H1 (cell line): ENCODE measurements at regions not wholly inside any gene's neighbourhood (a gene's known extent, or its start where the extent isn't known, plus 50 kb on each side); places are given as distances from the start of the nearest gene placed in this dataset.

Source experiments
- ATF3 ChIP-seq: IDR thresholded peaks from 2 replicates; pipeline ENCODE4 v1.6.1; 2011; ENCODE audit warnings: low read depth, mild to moderate bottlenecking, low read length; ENCODE audit not compliant: insufficient read depth
- CHD1 ChIP-seq: IDR thresholded peaks from 2 replicates; pipeline ENCODE4 v1.6.1; 2012; ENCODE audit warnings: low read depth, low read length, improper control_type of control experiment
- EP300 ChIP-seq, 2 experiments: IDR thresholded peaks; 1 replicate in 1 of 2; 2 replicates in 1 of 2; pipeline ENCODE4 v1.6.1; 2011 to 2012; ENCODE audit warnings: low read depth in 2 of 2, low read length in 2 of 2, mild to moderate bottlenecking in 2 of 2, borderline replicate concordance in 1 of 2, inconsistent platforms in 1 of 2, moderate library complexity in 1 of 2
- HDAC6 ChIP-seq: IDR thresholded peaks from one replicate; pipeline ENCODE4 v1.7.1; 2012; ENCODE audit warnings: low read depth, mild to moderate bottlenecking, inconsistent platforms, low read length, moderate library complexity
- RBBP5 ChIP-seq: IDR thresholded peaks from 2 replicates; pipeline ENCODE4 v1.7.1; 2012; ENCODE audit warnings: low read depth, mild to moderate bottlenecking, inconsistent platforms, low read length, moderate library complexity, borderline replicate concordance
- TCF12 ChIP-seq: IDR thresholded peaks from 2 replicates; pipeline ENCODE4 v1.6.1; 2011; ENCODE audit warnings: low read depth, mild to moderate bottlenecking, low read length
- TF ChIP-seq, protein P1 (sequence below): IDR thresholded peaks from 2 replicates; pipeline ENCODE4 v1.6.1; 2012; ENCODE audit warnings: inconsistent platforms

- TF ChIP-seq, protein P1, sequence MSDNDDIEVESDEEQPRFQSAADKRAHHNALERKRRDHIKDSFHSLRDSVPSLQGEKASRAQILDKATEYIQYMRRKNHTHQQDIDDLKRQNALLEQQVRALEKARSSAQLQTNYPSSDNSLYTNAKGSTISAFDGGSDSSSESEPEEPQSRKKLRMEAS: no peak
- TF ChIP-seq CHD1 (no peak), EP300 (IDR thresholded peaks at IDR 0.05; ENCODE audit: borderline replicate concordance in 1 of 2, low read depth in 2 of 2, low read length in 2 of 2) (no peak), RBBP5 (no peak), ATF3 (no peak), HDAC6 (no peak), TCF12 (no peak)
- TF ChIP-seq, all 59 proteins: peak for 0
Observed at GRCh38 chr11:103662880-103663279, 373.6 kb upstream of the DDI1 start (continued).
